C4-2B (cell line): ENCODE measurements at regions not wholly inside any gene's neighbourhood (a gene's known extent, or its start where the extent isn't known, plus 50 kb on each side); places are given as distances from the start of the nearest gene placed in this dataset.

Experiments
- H3K27ac ChIP-seq: fragments of 450-650 bp; 2 replicates; pipeline ENCODE4 v1.5.1; 2017
- CTCF ChIP-seq: fragments of 450-650 bp; conservative IDR thresholded peaks from 2 replicates; pipeline ENCODE4 v1.5.1; 2017; ENCODE audit warnings: mild to moderate bottlenecking
- ZFX ChIP-seq: fragments of 450-650 bp; IDR thresholded peaks from 2 replicates; pipeline ENCODE4 v1.6.1; 2017

DNA sequence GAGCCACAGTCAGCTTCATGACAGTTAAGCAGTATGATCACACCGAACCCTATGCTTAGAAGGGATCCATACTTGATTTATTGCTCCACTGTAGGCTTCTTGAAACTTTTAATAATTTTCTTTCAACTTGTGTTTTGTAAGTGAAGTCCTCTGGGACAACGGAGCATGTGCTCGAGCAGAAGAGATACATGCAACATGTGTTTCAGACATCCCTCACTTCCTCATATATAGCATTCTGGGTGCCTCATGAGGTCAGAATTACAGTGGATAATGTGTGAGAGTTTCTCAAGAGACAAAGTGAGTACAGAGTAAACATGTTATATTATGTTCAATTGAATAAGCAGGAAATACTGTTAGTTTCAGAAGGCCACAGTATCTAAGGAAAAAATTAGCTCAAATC lies 893.2 kb downstream of the FAT4 start:
- no peak overlapping the region for H3K27ac ChIP-seq
- TF ChIP-seq CTCF = no peak
- no peak for TF ChIP-seq ZFX

- no peak for TF ChIP-seq CTCF
- no peak overlapping the region for H3K27ac ChIP-seq
These were observed 894.4 kb downstream of the FAT4 start for GRCh38 chr4:126209147-126209546.

GRCh38 chr4:126213996-126214395 lies 899.2 kb downstream of the FAT4 start:
- TF ChIP-seq CTCF = no peak
- no peak for TF ChIP-seq ZFX
- H3K27ac ChIP-seq = no peak overlapping the region

DNA sequence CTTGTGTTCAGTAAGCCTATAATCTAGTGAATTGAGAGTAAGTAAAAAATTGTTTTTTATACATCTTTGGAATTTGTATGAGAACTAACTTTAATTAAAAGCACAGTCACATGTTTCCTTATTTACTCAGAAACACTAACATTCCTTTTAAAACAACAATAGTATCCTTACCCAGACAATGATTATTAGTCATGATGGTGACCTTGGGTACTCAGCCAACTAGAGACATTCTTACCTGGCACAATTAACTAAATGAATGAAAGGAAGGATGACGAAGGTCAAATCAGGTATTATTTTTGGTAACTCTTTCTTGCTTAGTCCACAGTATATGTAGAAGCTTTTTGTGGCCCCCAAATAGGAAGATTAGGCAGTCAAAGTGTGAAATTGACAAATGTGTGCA lies 901.0 kb downstream of the FAT4 start:
- no peak overlapping the region for H3K27ac ChIP-seq
- no peak for TF ChIP-seq CTCF
- TF ChIP-seq ZFX = no peak

GRCh38 chr4:126216611-126217010 lies 901.9 kb downstream of the FAT4 start:
- H3K27ac ChIP-seq = no peak overlapping the region
- TF ChIP-seq CTCF (no peak), ZFX (no peak)

DNA sequence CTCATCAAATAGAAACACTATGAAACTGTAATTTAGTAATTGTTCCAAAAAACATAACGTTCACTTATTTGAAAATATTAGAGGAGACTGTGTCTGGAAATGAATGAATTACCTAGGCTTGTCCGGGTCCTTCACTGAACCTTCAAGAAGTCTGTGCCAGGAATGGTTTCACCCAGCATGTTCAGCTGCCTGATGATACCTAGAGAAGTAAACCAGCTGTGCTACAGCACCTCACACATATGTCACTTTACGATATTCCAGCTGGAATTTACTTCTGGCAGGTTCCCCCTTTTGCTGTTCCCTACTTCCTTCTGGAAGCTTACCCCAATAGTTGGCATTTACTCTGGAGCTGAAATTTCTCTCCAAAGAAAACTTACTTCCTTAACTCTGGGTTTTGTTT lies 906.5 kb downstream of the FAT4 start:
- no peak for TF ChIP-seq CTCF
- TF ChIP-seq ZFX = no peak

DNA sequence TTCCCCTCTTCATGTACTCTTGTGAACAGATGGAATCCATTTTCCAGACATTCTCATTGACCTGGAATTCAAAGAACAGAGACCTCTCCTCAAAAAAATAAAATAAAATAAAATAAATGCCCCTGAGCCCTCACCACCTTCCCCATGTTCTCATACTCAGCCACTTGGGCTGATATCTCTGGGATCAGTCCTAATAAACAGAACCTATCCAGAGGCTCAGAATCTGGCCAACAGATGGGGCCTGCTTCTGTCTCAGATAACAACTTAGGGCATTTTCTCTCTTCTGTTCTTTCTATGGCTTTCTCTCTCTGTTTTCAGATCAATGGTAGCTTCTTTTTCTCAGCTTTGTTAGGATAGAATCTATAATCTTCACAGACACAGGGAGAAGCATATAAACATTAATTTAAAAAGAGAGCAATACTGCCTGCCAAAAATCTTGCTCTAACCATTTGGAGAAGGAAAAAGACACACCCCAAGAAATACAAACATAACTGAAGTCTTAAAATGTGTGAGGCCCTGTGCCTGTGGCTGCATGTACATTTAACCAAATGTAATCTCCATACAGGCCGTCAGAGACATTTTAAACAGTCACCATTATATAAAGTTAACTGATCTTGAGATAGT lies 907.1 kb downstream of the FAT4 start:
- TF ChIP-seq ZFX (no peak), CTCF (no peak)
- no peak overlapping the region for H3K27ac ChIP-seq

More for the DNA sequence above, 906.5 kb downstream of the FAT4 start:
- no peak overlapping the region for H3K27ac ChIP-seq
